ENCODE measurements at regions not wholly inside any gene's neighbourhood (a gene's known extent, or its start where the extent isn't known, plus 50 kb on each side); places are given as distances from the start of the nearest gene placed in this dataset.

DNA sequence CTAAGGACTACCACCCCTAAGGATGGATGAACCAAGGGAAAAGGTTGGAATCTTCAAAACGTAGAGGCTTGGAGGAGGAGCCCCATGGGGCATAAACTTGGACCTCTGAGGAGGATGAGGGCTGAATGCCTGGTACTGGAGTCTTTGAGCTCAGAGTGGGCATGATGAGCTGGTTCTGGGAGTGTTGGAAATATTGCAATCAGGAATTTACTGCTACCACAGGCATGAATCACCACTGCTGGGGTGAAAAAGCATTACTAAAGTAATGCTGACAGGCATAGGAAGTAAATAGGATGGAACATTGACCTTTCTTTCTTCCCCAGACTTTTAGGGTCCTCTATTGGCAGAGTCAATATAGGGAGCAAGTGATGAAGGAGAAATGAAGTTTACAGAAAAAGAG lies 105.8 kb upstream of the RPS6KA3 start:
- 31 to 78% (median 53%) methylated on average over 1 of the region's 1 CpG for WGBS, 4 donors
- intact Hi-C loops (cut with DNase I) = loop anchor here in 1 of 10 donors (10.0 kb wide), 1 partner anchor 108 kb away; the partner anchor contains the start of gene RPS6KA3
- peaks cover 0 to 10% (median 0%) of the 10 kb centered on the region in 12 donors for H3K4me1 ChIP-seq
- H3K9me3 ChIP-seq = no peaks in the 10 kb centered on the region
- DNase-seq (no peak), ATAC-seq (no peak)
- no peak overlapping the region for H3K4me3 ChIP-seq
- no peaks in the 10 kb centered on the region for H3K36me3 ChIP-seq
- no peak overlapping the region for H3K27ac ChIP-seq
- H3K27me3 ChIP-seq = no peaks in the 10 kb centered on the region
- TF ChIP-seq POLR2A (IDR thresholded peaks at IDR 0.05) = no peak
- TF ChIP-seq, protein P1, sequence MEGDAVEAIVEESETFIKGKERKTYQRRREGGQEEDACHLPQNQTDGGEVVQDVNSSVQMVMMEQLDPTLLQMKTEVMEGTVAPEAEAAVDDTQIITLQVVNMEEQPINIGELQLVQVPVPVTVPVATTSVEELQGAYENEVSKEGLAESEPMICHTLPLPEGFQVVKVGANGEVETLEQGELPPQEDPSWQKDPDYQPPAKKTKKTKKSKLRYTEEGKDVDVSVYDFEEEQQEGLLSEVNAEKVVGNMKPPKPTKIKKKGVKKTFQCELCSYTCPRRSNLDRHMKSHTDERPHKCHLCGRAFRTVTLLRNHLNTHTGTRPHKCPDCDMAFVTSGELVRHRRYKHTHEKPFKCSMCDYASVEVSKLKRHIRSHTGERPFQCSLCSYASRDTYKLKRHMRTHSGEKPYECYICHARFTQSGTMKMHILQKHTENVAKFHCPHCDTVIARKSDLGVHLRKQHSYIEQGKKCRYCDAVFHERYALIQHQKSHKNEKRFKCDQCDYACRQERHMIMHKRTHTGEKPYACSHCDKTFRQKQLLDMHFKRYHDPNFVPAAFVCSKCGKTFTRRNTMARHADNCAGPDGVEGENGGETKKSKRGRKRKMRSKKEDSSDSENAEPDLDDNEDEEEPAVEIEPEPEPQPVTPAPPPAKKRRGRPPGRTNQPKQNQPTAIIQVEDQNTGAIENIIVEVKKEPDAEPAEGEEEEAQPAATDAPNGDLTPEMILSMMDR (IDR thresholded peaks at IDR 0.05) = no peak

- Histone ChIP-seq H3K9me3 (no peaks in the 10 kb centered on the region), H3K27ac (no peak overlapping the region), H3K4me1 (peaks cover 0 to 5% (median 0%) of the 10 kb centered on the region in 12 donors), H3K36me3 (no peaks in the 10 kb centered on the region), H3K4me3 (no peak overlapping the region), H3K27me3 (no peaks in the 10 kb centered on the region)
- intact Hi-C loops (cut with DNase I) = loop anchor here in 1 of 10 donors (10.0 kb wide), 1 partner anchor 105 kb away; the partner anchor contains the start of gene RPS6KA3
- DNase-seq (no peak), ATAC-seq (no peak)
- 58 to 90% (median 77%) methylated on average over 3 of the region's 3 CpGs for WGBS, 4 donors
- no peak for TF ChIP-seq POLR2A (IDR thresholded peaks at IDR 0.05)
- TF ChIP-seq, protein P1 (IDR thresholded peaks at IDR 0.05) = no peak
These were observed 102.8 kb upstream of the RPS6KA3 start for GRCh38 chrX:20369468-20369867.

GRCh38 chrX:20364238-20364637 lies 97.5 kb upstream of the RPS6KA3 start:
- H3K9me3 ChIP-seq = no peaks in the 10 kb centered on the region
- H3K27ac ChIP-seq = no peak overlapping the region
- ATAC-seq (no peak), DNase-seq (no peak)
- TF ChIP-seq, protein P1 (IDR thresholded peaks at IDR 0.05) = no peak
- TF ChIP-seq POLR2A (IDR thresholded peaks at IDR 0.05) = no peak
- H3K4me3 ChIP-seq = no peak overlapping the region
- 79 to 98% (median 87%) methylated on average over 4 of the region's 4 CpGs for WGBS, 4 donors
- H3K36me3 ChIP-seq = no peaks in the 10 kb centered on the region
- H3K27me3 ChIP-seq = peaks cover 0 to 5% (median 0%) of the 10 kb centered on the region in 9 donors
- H3K4me1 ChIP-seq = peaks cover 0 to 29% (median 5%) of the 10 kb centered on the region in 12 donors
- intact Hi-C loops (cut with DNase I) = loop anchor here in 4 of 10 donors (5.0 to 10.0 kb wide), 2 partner anchors 97 to 99 kb away; partner anchors contain the start of gene RPS6KA3 (in 4 of the 4)

GRCh38 chrX:20363275-20363674 lies 96.6 kb upstream of the RPS6KA3 start:
- Histone ChIP-seq H3K4me3 (no peak overlapping the region), H3K27me3 (peaks cover 0 to 5% (median 0%) of the 10 kb centered on the region in 9 donors), H3K4me1 (peaks cover 0 to 29% (median 5%) of the 10 kb centered on the region in 12 donors), H3K9me3 (no peaks in the 10 kb centered on the region), H3K36me3 (no peaks in the 10 kb centered on the region), H3K27ac (peak overlapping the region in 11 of 12 donors; percentile 57 to 91 (median 75))
- TF ChIP-seq, protein P1 (IDR thresholded peaks at IDR 0.05) = no peak
- no peak for TF ChIP-seq POLR2A (IDR thresholded peaks at IDR 0.05)
- intact Hi-C loops (cut with DNase I) = loop anchor here in 4 of 10 donors (5.0 to 10.0 kb wide), 2 partner anchors 96 to 98 kb away; partner anchors contain the start of gene RPS6KA3 (in 4 of the 4)
- no peak for ATAC-seq
- no peak for DNase-seq
- WGBS, 4 donors = 41 to 57% (median 49%) methylated on average over 5 of the region's 5 CpGs
